IMR-90 (cell line): ENCODE measurements at regions not wholly inside any gene's neighbourhood (a gene's known extent, or its start where the extent isn't known, plus 50 kb on each side); places are given as distances from the start of the nearest gene placed in this dataset.

Experiments used
- ATAC-seq: fragments of 200-7000 bp; cut with Tn5 transposase; 2 replicates; pipeline ENCODE4 v1.9.1; 2020; ENCODE audit warnings: low read depth, mild to moderate bottlenecking, moderate library complexity
- BruUV-seq: library from RNA; stranded (reverse); fragments of 400-500 nt; replicated peaks from 2 replicates; lab custom pipeline; 2021; lab: Mats Ljungman, UMichigan
- CTCF ChIA-PET: fragments of 300-600 bp; formaldehyde crosslinking; extraction: SDS; loops from one replicate; lab custom pipeline; 2021; ENCODE audit warnings: antibody characterized with exemption; lab: Yijun Ruan, JAX
- POLR2A ChIA-PET: fragments of 300-600 bp; sonication (Branson Sonifier 250); formaldehyde crosslinking; loops from one replicate; lab custom pipeline; 2022; ENCODE audit warnings: antibody characterized with exemption; ENCODE audit not compliant: unreplicated experiment; lab: Charles Lee
- DNase-seq: peaks from one replicate; pipeline ENCODE4 v3.0.0; 2013
- H2AFZ ChIP-seq: replicated peaks from 2 replicates; pipeline ENCODE3; 2013; ENCODE audit warnings: low read length, mild to moderate bottlenecking; ENCODE audit not compliant: poor library complexity
- H2AK5ac ChIP-seq: 2 replicates; pipeline ENCODE4 v1.6.1; 2013; ENCODE audit warnings: low read depth, low read length, inconsistent platforms
- H2AK9ac ChIP-seq: replicated peaks from 2 replicates; pipeline ENCODE3; 2013; ENCODE audit warnings: mild to moderate bottlenecking, low read depth, low read length, moderate library complexity; ENCODE audit not compliant: poor library complexity
- H2BK120ac ChIP-seq: 2 replicates; pipeline ENCODE4 v1.6.1; 2013; ENCODE audit warnings: low read depth, low read length, inconsistent platforms
- H2BK15ac ChIP-seq: 3 replicates; pipeline ENCODE4 v1.6.1; 2013; ENCODE audit warnings: low read depth, low read length, inconsistent platforms
- H2BK20ac ChIP-seq: 2 replicates; pipeline ENCODE4 v1.6.1; 2013; ENCODE audit warnings: low read depth, mild to moderate bottlenecking, inconsistent platforms, low read length, moderate library complexity
- H2BK5ac ChIP-seq: 2 replicates; pipeline ENCODE4 v1.6.1; 2013; ENCODE audit warnings: mild to moderate bottlenecking, low read depth, low read length, inconsistent platforms; ENCODE audit not compliant: poor library complexity, severe bottlenecking
- H3K14ac ChIP-seq: replicated peaks from 2 replicates; pipeline ENCODE4 v1.6.1; 2013; ENCODE audit warnings: low read depth, low read length, inconsistent platforms
- H3K18ac ChIP-seq: 2 replicates; pipeline ENCODE4 v1.6.1; 2013; ENCODE audit warnings: low read depth, low read length, control low read depth
- H3K23ac ChIP-seq: 2 replicates; pipeline ENCODE4 v1.6.1; 2013; ENCODE audit warnings: low read depth, low read length, inconsistent platforms
- H3K27ac ChIP-seq: 2 replicates; pipeline ENCODE4 v1.5.1; 2013; ENCODE audit warnings: mild to moderate bottlenecking, control low read depth, low read length; ENCODE audit not compliant: insufficient read depth
- H3K27me3 ChIP-seq: 2 replicates; pipeline ENCODE4 v1.6.1; 2013; ENCODE audit warnings: low read length; ENCODE audit not compliant: control insufficient read depth, insufficient read depth
- H3K36me3 ChIP-seq: 2 replicates; pipeline ENCODE4 v1.6.1; 2013; ENCODE audit warnings: low read length, mixed read lengths; ENCODE audit not compliant: control insufficient read depth, insufficient read depth
- H3K4ac ChIP-seq: 2 replicates; pipeline ENCODE4 v1.6.1; 2013; ENCODE audit warnings: low read depth, low read length, inconsistent platforms
- H3K4me1 ChIP-seq: 2 replicates; pipeline ENCODE4 v1.6.1; 2013; ENCODE audit warnings: low read length, mixed read lengths; ENCODE audit not compliant: control insufficient read depth, insufficient read depth
- H3K4me2 ChIP-seq: 2 replicates; pipeline ENCODE4 v1.6.1; 2013; ENCODE audit warnings: low read depth, mild to moderate bottlenecking, control low read depth, low read length, moderate library complexity
- H3K4me3 ChIP-seq: 2 replicates; pipeline ENCODE4 v1.5.1; 2013; ENCODE audit warnings: low read depth, mild to moderate bottlenecking, control low read depth, low read length, moderate library complexity; ENCODE audit not compliant: insufficient read depth
- H3K56ac ChIP-seq: 2 replicates; pipeline ENCODE4 v1.6.1; 2013; ENCODE audit warnings: low read length, inconsistent platforms; ENCODE audit not compliant: insufficient read depth; ENCODE audit errors: extremely low read depth
- H3K79me1 ChIP-seq, 2 experiments: 2 replicates each; pipeline ENCODE4 v1.6.1; 2013; ENCODE audit warnings: low read length in 2 of 2, inconsistent platforms in 1 of 2, low read depth in 1 of 2
- H3K9ac ChIP-seq: 2 replicates; pipeline ENCODE4 v1.6.1; 2013; ENCODE audit warnings: low read depth, low read length, control low read depth
- H3K9me1 ChIP-seq: 2 replicates; pipeline ENCODE4 v1.6.1; 2013; ENCODE audit warnings: low read length, inconsistent platforms; ENCODE audit not compliant: insufficient read depth
- H3K9me3 ChIP-seq: 2 replicates; pipeline ENCODE4 v1.6.1; 2013; ENCODE audit warnings: low read length; ENCODE audit not compliant: control insufficient read depth, insufficient read depth
- H4K20me1 ChIP-seq: 2 replicates; pipeline ENCODE4 v1.6.1; 2013; ENCODE audit warnings: low read length, inconsistent platforms; ENCODE audit not compliant: insufficient read depth
- H4K5ac ChIP-seq: 2 replicates; pipeline ENCODE4 v1.6.1; 2013; ENCODE audit warnings: mild to moderate bottlenecking, low read depth, low read length, control low read depth
- H4K8ac ChIP-seq, 2 experiments: 2 replicates each; pipeline ENCODE4 v1.6.1; 2013; ENCODE audit warnings: low read depth in 2 of 2, low read length in 2 of 2, control low read depth in 1 of 2, inconsistent platforms in 1 of 2
- H4K91ac ChIP-seq: 2 replicates; pipeline ENCODE4 v1.6.1; 2013; ENCODE audit warnings: low read depth, low read length, inconsistent platforms; ENCODE audit not compliant: insufficient read depth
- BHLHE40 ChIP-seq: fragments of 150-350 bp; IDR thresholded peaks from 2 replicates; pipeline ENCODE4 v1.6.1; 2016; ENCODE audit warnings: mild to moderate bottlenecking, low read depth, low read length
- CEBPB ChIP-seq: IDR thresholded peaks from 2 replicates; pipeline ENCODE4 v1.6.1; 2012; ENCODE audit warnings: low read depth, low read length, improper control_type of control experiment
- CTCF ChIP-seq: conservative IDR thresholded peaks from 2 replicates; pipeline ENCODE4 v1.5.1; 2012; ENCODE audit warnings: mild to moderate bottlenecking, low read depth, low read length, improper control_type of control experiment
- FOS ChIP-seq: fragments of 150-350 bp; IDR thresholded peaks from 2 replicates; pipeline ENCODE4 v1.6.1; 2016; ENCODE audit warnings: low read depth, low read length
- MAFK ChIP-seq: IDR thresholded peaks from 2 replicates; pipeline ENCODE4 v1.6.1; 2012; ENCODE audit warnings: low read depth, low read length, improper control_type of control experiment
- MXI1 ChIP-seq: IDR thresholded peaks from 2 replicates; pipeline ENCODE4 v1.6.1; 2012; ENCODE audit warnings: low read depth, mild to moderate bottlenecking, low read length, moderate library complexity, borderline replicate concordance
- NFE2L2 ChIP-seq: fragments of 150-350 bp; IDR thresholded peaks from 2 replicates; pipeline ENCODE4 v1.6.1; 2016; ENCODE audit warnings: low read depth, mild to moderate bottlenecking, low read length
- RFX5 ChIP-seq: IDR thresholded peaks from 2 replicates; pipeline ENCODE4 v1.8.0; 2012; ENCODE audit warnings: low read depth, mild to moderate bottlenecking, low read length, moderate library complexity
- SMC3 ChIP-seq: fragments of 150-350 bp; IDR thresholded peaks from 2 replicates; pipeline ENCODE4 v1.6.1; 2016; ENCODE audit warnings: low read depth, mild to moderate bottlenecking, antibody characterized with exemption, low read length, moderate library complexity
- USF2 ChIP-seq: fragments of 150-350 bp; IDR thresholded peaks from 2 replicates; pipeline ENCODE4 v1.6.1; 2017; ENCODE audit warnings: mild to moderate bottlenecking, antibody characterized with exemption, low read length, low read depth
- dilution Hi-C: fragments of 300-500 bp; cut with HindIII; formaldehyde crosslinking; loops from one replicate; pipeline ENCODE4 v1.14.3; 2018; ENCODE audit warnings: low sequenced_read_pairs; ENCODE audit not compliant: unreplicated experiment
- in situ Hi-C: fragments of 300-500 bp; cut with MboI; formaldehyde crosslinking; loops from 3 replicates; pipeline ENCODE4 v1.14.3; 2019; ENCODE audit warnings: low sequenced_read_pairs, inconsistent platforms, mixed read lengths
- intact Hi-C: fragments of 100-400 bp; cut with micrococcal nuclease; formaldehyde crosslinking; loops from 2 replicates; pipeline ENCODE4 v1.10.0; 2022
- TF ChIP-seq, protein P1 (sequence below): fragments of 150-350 bp; IDR thresholded peaks from 2 replicates; pipeline ENCODE4 v1.6.1; 2016; ENCODE audit warnings: low read depth, mild to moderate bottlenecking, low read length, moderate library complexity, borderline replicate concordance

- dilution Hi-C loops, result no loop called here
- Histone ChIP-seq H4K8ac (no peak overlapping the region), H3K79me1 (no peaks in the 10 kb centered on the region), H3K18ac (no peak overlapping the region), H3K9ac (no peak overlapping the region), H3K27me3 (no peaks in the 10 kb centered on the region), H4K20me1 (no peaks in the 10 kb centered on the region), H3K9me1 (no peaks in the 10 kb centered on the region), H2AFZ (no peak overlapping the region), H3K56ac (no peak overlapping the region), H2AK9ac (no peak overlapping the region), H2AK5ac (no peak overlapping the region), H3K23ac (no peak overlapping the region), H2BK15ac (no peak overlapping the region), H2BK120ac (no peak overlapping the region), H3K4me1 (no peaks in the 10 kb centered on the region), H4K91ac (no peak overlapping the region), H3K36me3 (no peaks in the 10 kb centered on the region), H3K27ac (no peak overlapping the region), H4K5ac (no peak overlapping the region), H2BK5ac (no peak overlapping the region), H3K14ac (no peak overlapping the region), H2BK20ac (no peak overlapping the region), H3K9me3 (peaks cover 13% of the 10 kb centered on the region), H3K4ac (no peak overlapping the region), H3K4me2 (no peak overlapping the region), H3K4me3 (no peak overlapping the region)
- ATAC-seq (no peak), DNase-seq (no peak)
- ChIA-PET CTCF (no interaction called here), POLR2A (interaction anchor here (0.6 kb wide), 1 partner anchor 9 kb away, joined by 10 read pairs; no protein-coding TSS in a partner anchor)
- in situ Hi-C loops, result no loop called here
- TF ChIP-seq BHLHE40 (no peak), SMC3 (no peak), MXI1 (no peak), MAFK (no peak), CTCF (no peak), RFX5 (no peak), FOS (no peak), USF2 (no peak), CEBPB (no peak), NFE2L2 (no peak)
- TF ChIP-seq, protein P1, sequence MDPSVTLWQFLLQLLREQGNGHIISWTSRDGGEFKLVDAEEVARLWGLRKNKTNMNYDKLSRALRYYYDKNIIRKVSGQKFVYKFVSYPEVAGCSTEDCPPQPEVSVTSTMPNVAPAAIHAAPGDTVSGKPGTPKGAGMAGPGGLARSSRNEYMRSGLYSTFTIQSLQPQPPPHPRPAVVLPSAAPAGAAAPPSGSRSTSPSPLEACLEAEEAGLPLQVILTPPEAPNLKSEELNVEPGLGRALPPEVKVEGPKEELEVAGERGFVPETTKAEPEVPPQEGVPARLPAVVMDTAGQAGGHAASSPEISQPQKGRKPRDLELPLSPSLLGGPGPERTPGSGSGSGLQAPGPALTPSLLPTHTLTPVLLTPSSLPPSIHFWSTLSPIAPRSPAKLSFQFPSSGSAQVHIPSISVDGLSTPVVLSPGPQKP, result no peak
- intact Hi-C loops, result no loop called here
- BruUV-seq, result no TSS peak
Observed at GRCh38 chr3:163672954-163673353, 1405.3 kb downstream of the SI start.
